ENCODE measurements at regions not wholly inside any gene's neighbourhood (a gene's known extent, or its start where the extent isn't known, plus 50 kb on each side); places are given as distances from the start of the nearest gene placed in this dataset.

DNA sequence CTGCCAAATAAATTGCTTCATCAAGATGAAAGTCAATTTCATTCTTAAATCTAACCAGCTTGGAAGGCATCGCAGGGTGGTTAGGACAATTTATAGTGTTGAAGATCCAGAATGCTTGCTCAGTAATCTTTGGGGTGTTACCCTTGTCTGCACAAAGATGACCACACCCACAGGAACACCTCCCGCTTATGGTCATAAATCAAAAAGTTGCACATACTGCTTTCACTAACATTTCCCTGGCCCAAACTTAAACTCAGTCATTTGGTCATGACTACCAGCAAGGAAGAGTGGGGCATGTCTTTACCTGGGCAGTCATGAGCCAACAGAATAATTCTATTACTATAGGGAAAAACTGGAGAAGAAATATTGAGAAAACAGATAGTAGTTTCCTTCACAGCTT is 57.6 kb upstream of the KIF2B start:
- no peak for TF ChIP-seq EZH2phosphoT487 (IDR thresholded peaks at IDR 0.05; ENCODE audit: borderline replicate concordance, low read length)
- TF ChIP-seq, protein P1, sequence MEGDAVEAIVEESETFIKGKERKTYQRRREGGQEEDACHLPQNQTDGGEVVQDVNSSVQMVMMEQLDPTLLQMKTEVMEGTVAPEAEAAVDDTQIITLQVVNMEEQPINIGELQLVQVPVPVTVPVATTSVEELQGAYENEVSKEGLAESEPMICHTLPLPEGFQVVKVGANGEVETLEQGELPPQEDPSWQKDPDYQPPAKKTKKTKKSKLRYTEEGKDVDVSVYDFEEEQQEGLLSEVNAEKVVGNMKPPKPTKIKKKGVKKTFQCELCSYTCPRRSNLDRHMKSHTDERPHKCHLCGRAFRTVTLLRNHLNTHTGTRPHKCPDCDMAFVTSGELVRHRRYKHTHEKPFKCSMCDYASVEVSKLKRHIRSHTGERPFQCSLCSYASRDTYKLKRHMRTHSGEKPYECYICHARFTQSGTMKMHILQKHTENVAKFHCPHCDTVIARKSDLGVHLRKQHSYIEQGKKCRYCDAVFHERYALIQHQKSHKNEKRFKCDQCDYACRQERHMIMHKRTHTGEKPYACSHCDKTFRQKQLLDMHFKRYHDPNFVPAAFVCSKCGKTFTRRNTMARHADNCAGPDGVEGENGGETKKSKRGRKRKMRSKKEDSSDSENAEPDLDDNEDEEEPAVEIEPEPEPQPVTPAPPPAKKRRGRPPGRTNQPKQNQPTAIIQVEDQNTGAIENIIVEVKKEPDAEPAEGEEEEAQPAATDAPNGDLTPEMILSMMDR (IDR thresholded peaks at IDR 0.05; ENCODE audit: low read depth, low read length, poor library complexity, severe bottlenecking): no peak
